ENCODE measurements at regions not wholly inside any gene's neighbourhood (a gene's known extent, or its start where the extent isn't known, plus 50 kb on each side); places are given as distances from the start of the nearest gene placed in this dataset.
A peak's percentile ranks its signal among the peaks of the same experiment; 100 is the strongest.

- Mint-ChIP-seq H3K4me3 (no peak overlapping the region), H3K27ac (peak overlapping the region in 1 of 3 experiments; percentile 29; a peak in 1 of 7 replicates), H3K36me3 (ENCODE audit: insufficient read depth in 1 of 3, low read depth in 3 of 3) (peaks cover 4 to 16% (median 15%) of the 10 kb centered on the region in 3 experiments), H3K9me3 (peaks cover 21 to 28% of the 10 kb centered on the region in 2 experiments), H3K4me1 (peaks cover 8 to 11% of the 10 kb centered on the region in 2 experiments), H3K27me3 (ENCODE audit: low read depth) (no peaks in the 10 kb centered on the region)
- Histone ChIP-seq H3K79me1 (ENCODE audit: insufficient read depth, low read depth, low read length, poor library complexity, severe bottlenecking) (no peaks in the 10 kb centered on the region), H4K8ac (replicated peaks; ENCODE audit: insufficient read length, low read depth, low read length) (no peak overlapping the region), H2AFZ (ENCODE audit: low read length) (no peak overlapping the region), H3K79me2 (ENCODE audit: insufficient read depth, low read length) (no peaks in the 10 kb centered on the region), H2BK5ac (ENCODE audit: insufficient read length, low read length) (no peak overlapping the region), H3K14ac (ENCODE audit: insufficient read depth, low read length) (no peak overlapping the region), H3K23me2 (ENCODE audit: insufficient read length, low read depth, low read length, poor library complexity, severe bottlenecking) (no peaks in the 10 kb centered on the region), H3K27me3 (ENCODE audit: insufficient read depth, low read length) (no peaks in the 10 kb centered on the region), H3T11ph (ENCODE audit: low read length) (no peak overlapping the region), H2BK12ac (ENCODE audit: insufficient read length, low read depth, low read length) (no peak overlapping the region), H3K4me2 (ENCODE audit: insufficient read depth, insufficient read length, low read length) (no peak overlapping the region), H3K9me3 (ENCODE audit: control insufficient read depth, low read depth, low read length) (peaks cover 6% of the 10 kb centered on the region), H3K4me1 (ENCODE audit: insufficient read depth, low read length) (no peaks in the 10 kb centered on the region), H2BK120ac (ENCODE audit: low read depth, low read length, poor library complexity, severe bottlenecking) (no peak overlapping the region), H3K56ac (ENCODE audit: insufficient read length, low read depth, low read length) (no peak overlapping the region), H2BK20ac (ENCODE audit: low read depth, low read length, poor library complexity, severe bottlenecking) (no peak overlapping the region), H4K5ac (ENCODE audit: insufficient read length, low read depth, low read length) (no peak overlapping the region), H4K91ac (ENCODE audit: insufficient read length, low read depth, low read length) (no peak overlapping the region), H3K23ac (ENCODE audit: insufficient read length, low read depth, low read length) (no peak overlapping the region), H3K18ac (ENCODE audit: insufficient read length, low read depth, low read length) (no peak overlapping the region), H2BK15ac (ENCODE audit: low read depth, low read length) (no peak overlapping the region), H3K9ac (ENCODE audit: extremely low read depth, insufficient read length, low read length) (no peak overlapping the region), H2AK5ac (ENCODE audit: insufficient read length, low read length) (no peak overlapping the region), H3K27ac (ENCODE audit: insufficient read length, low read depth, low read length) (no peak overlapping the region), H3K4ac (ENCODE audit: low read depth, low read length) (no peak overlapping the region), H4K20me1 (ENCODE audit: control insufficient read depth, insufficient read depth, insufficient read length) (no peaks in the 10 kb centered on the region)
- WGBS (ENCODE audit: extremely low coverage, insufficient read length, low lambda C conversion rate): no CpG with 5 or more reads among the region's 7 CpGs
- no peak for DNase-seq
- TF ChIP-seq CTCF (conservative IDR thresholded peaks at IDR 0.05): no peak
These were observed 493.7 kb downstream of the BTBD3 start for GRCh38 chr20:12411246-12411940.
